ENCODE measurements at regions not wholly inside any gene's neighbourhood (a gene's known extent, or its start where the extent isn't known, plus 50 kb on each side); places are given as distances from the start of the nearest gene placed in this dataset.

GRCh38 chr7:155164316-155164715, 94.2 kb downstream of the HTR5A start:
- Histone ChIP-seq H3K4me1 (ENCODE audit: control insufficient read depth, insufficient read depth, low read length) (no peaks in the 10 kb centered on the region), H3K27ac (ENCODE audit: low read length) (no peak overlapping the region), H3K4me3 (ENCODE audit: low read length) (no peak overlapping the region), H3K9me3 (ENCODE audit: control insufficient read depth, low read length) (no peaks in the 10 kb centered on the region), H3K27me3 (ENCODE audit: control insufficient read depth, insufficient read depth) (no peaks in the 10 kb centered on the region)
- intact Hi-C loops (cut with DNase I): no loop called here
- DNase-seq (no peak), ATAC-seq (no peak)
- WGBS: 85% methylated on average over 8 of the region's 8 CpGs

GRCh38 chr7:155166108-155166507, 96.0 kb downstream of the HTR5A start:
- intact Hi-C loops (cut with DNase I): no loop called here
- Histone ChIP-seq H3K27ac (ENCODE audit: low read length) (no peak overlapping the region), H3K27me3 (ENCODE audit: control insufficient read depth, insufficient read depth) (no peaks in the 10 kb centered on the region), H3K4me1 (ENCODE audit: control insufficient read depth, insufficient read depth, low read length) (no peaks in the 10 kb centered on the region), H3K4me3 (ENCODE audit: low read length) (no peak overlapping the region), H3K9me3 (ENCODE audit: control insufficient read depth, low read length) (no peaks in the 10 kb centered on the region)
- 80% methylated on average over 11 of the region's 11 CpGs for WGBS
- DNase-seq (no peak), ATAC-seq (no peak)

- Histone ChIP-seq H3K27me3 (ENCODE audit: control insufficient read depth, insufficient read depth) (no peaks in the 10 kb centered on the region), H3K27ac (ENCODE audit: low read length) (no peak overlapping the region), H3K4me3 (ENCODE audit: low read length) (no peak overlapping the region), H3K9me3 (ENCODE audit: control insufficient read depth, low read length) (no peaks in the 10 kb centered on the region), H3K4me1 (ENCODE audit: control insufficient read depth, insufficient read depth, low read length) (no peaks in the 10 kb centered on the region)
- ATAC-seq (peak in 1 of 2 donors; percentile 56), DNase-seq (no peak)
- intact Hi-C loops (cut with DNase I): no loop called here
- WGBS: 88% methylated on average over 28 of the region's 28 CpGs
Observed at GRCh38 chr7:155166673-155167370, 96.7 kb downstream of the HTR5A start.

GRCh38 chr7:155167706-155168365, 97.7 kb downstream of the HTR5A start:
- H3K4me3 ChIP-seq (ENCODE audit: low read length): no peak overlapping the region
- ATAC-seq (no peak), DNase-seq (no peak)
- intact Hi-C loops (cut with DNase I): no loop called here
- H3K27ac ChIP-seq (ENCODE audit: low read length): no peak overlapping the region
- 79% methylated on average over 19 of the region's 19 CpGs for WGBS
- H3K27me3 ChIP-seq (ENCODE audit: control insufficient read depth, insufficient read depth): no peaks in the 10 kb centered on the region
- H3K9me3 ChIP-seq (ENCODE audit: control insufficient read depth, low read length): no peaks in the 10 kb centered on the region
- no peaks in the 10 kb centered on the region for H3K4me1 ChIP-seq (ENCODE audit: control insufficient read depth, insufficient read depth, low read length)

- Histone ChIP-seq H3K27me3 (ENCODE audit: control insufficient read depth, insufficient read depth) (no peaks in the 10 kb centered on the region), H3K4me1 (ENCODE audit: control insufficient read depth, insufficient read depth, low read length) (no peaks in the 10 kb centered on the region), H3K27ac (ENCODE audit: low read length) (no peak overlapping the region), H3K9me3 (ENCODE audit: control insufficient read depth, low read length) (no peaks in the 10 kb centered on the region), H3K4me3 (ENCODE audit: low read length) (no peak overlapping the region)
- DNase-seq (no peak), ATAC-seq (no peak)
- whole genome bisulfite sequencing: 81% methylated on average over 14 of the region's 14 CpGs
- intact Hi-C loops (cut with DNase I): no loop called here
Observed at GRCh38 chr7:155168597-155169480, 98.7 kb downstream of the HTR5A start.

GRCh38 chr7:155169498-155170065, 99.5 kb downstream of the HTR5A start:
- H3K4me3 ChIP-seq (ENCODE audit: low read length): no peak overlapping the region
- ATAC-seq: no peak
- WGBS: 80% methylated on average over 13 of the region's 13 CpGs
- no peak for DNase-seq
- no peaks in the 10 kb centered on the region for H3K9me3 ChIP-seq (ENCODE audit: control insufficient read depth, low read length)
- no peaks in the 10 kb centered on the region for H3K4me1 ChIP-seq (ENCODE audit: control insufficient read depth, insufficient read depth, low read length)
- intact Hi-C loops (cut with DNase I): no loop called here
- no peak overlapping the region for H3K27ac ChIP-seq (ENCODE audit: low read length)
- H3K27me3 ChIP-seq (ENCODE audit: control insufficient read depth, insufficient read depth): no peaks in the 10 kb centered on the region

- no peak for DNase-seq
- Histone ChIP-seq H3K4me1 (ENCODE audit: control insufficient read depth, insufficient read depth, low read length) (no peaks in the 10 kb centered on the region), H3K9me3 (ENCODE audit: control insufficient read depth, low read length) (no peaks in the 10 kb centered on the region), H3K27me3 (ENCODE audit: control insufficient read depth, insufficient read depth) (no peaks in the 10 kb centered on the region), H3K27ac (ENCODE audit: low read length) (no peak overlapping the region), H3K4me3 (ENCODE audit: low read length) (no peak overlapping the region)
- intact Hi-C loops (cut with DNase I): no loop called here
- no peak for ATAC-seq
- WGBS: 80% methylated on average over 8 of the region's 8 CpGs
Observed at GRCh38 chr7:155170331-155170730, 100.2 kb downstream of the HTR5A start.

- ATAC-seq: no peak
- no peaks in the 10 kb centered on the region for H3K27me3 ChIP-seq (ENCODE audit: control insufficient read depth, insufficient read depth)
Observed at GRCh38 chr7:155172141-155172540, 102.0 kb downstream of the HTR5A start.

GRCh38 chr7:155173905-155174304, 103.8 kb downstream of the HTR5A start:
- no peak for ATAC-seq
- no peaks in the 10 kb centered on the region for H3K4me1 ChIP-seq (ENCODE audit: control insufficient read depth, insufficient read depth, low read length)
- no peak overlapping the region for H3K4me3 ChIP-seq (ENCODE audit: low read length)
- intact Hi-C loops (cut with DNase I): no loop called here
- H3K27ac ChIP-seq (ENCODE audit: low read length): no peak overlapping the region
- H3K9me3 ChIP-seq (ENCODE audit: control insufficient read depth, low read length): no peaks in the 10 kb centered on the region
- WGBS: 79% methylated on average over 9 of the region's 9 CpGs
- no peaks in the 10 kb centered on the region for H3K27me3 ChIP-seq (ENCODE audit: control insufficient read depth, insufficient read depth)
- DNase-seq: no peak

More at GRCh38 chr7:155172141-155172540, 102.0 kb downstream of the HTR5A start:
- H3K4me1 ChIP-seq (ENCODE audit: control insufficient read depth, insufficient read depth, low read length): no peaks in the 10 kb centered on the region
- H3K27ac ChIP-seq (ENCODE audit: low read length): no peak overlapping the region
- no peak overlapping the region for H3K4me3 ChIP-seq (ENCODE audit: low read length)
- H3K9me3 ChIP-seq (ENCODE audit: control insufficient read depth, low read length): no peaks in the 10 kb centered on the region
- DNase-seq: no peak
- 69% methylated on average over 5 of the region's 5 CpGs for WGBS
- intact Hi-C loops (cut with DNase I): no loop called here

- DNase-seq (no peak), ATAC-seq (no peak)
- Histone ChIP-seq H3K27me3 (ENCODE audit: control insufficient read depth, insufficient read depth) (no peaks in the 10 kb centered on the region), H3K4me1 (ENCODE audit: control insufficient read depth, insufficient read depth, low read length) (no peaks in the 10 kb centered on the region), H3K27ac (ENCODE audit: low read length) (no peak overlapping the region), H3K9me3 (ENCODE audit: control insufficient read depth, low read length) (peaks cover 2% of the 10 kb centered on the region), H3K4me3 (ENCODE audit: low read length) (no peak overlapping the region)
- WGBS: 87% methylated on average over 2 of the region's 2 CpGs
- intact Hi-C loops (cut with DNase I): no loop called here
Observed at GRCh38 chr7:155178096-155178495, 108.0 kb downstream of the HTR5A start.

GRCh38 chr7:155181768-155182167, 111.6 kb downstream of the HTR5A start:
- DNase-seq (no peak), ATAC-seq (no peak)
- no peaks in the 10 kb centered on the region for H3K27me3 ChIP-seq (ENCODE audit: control insufficient read depth, insufficient read depth)
- H3K4me3 ChIP-seq (ENCODE audit: low read length): no peak overlapping the region
- intact Hi-C loops (cut with DNase I): loop anchor here in 1 of 4 donors (10.0 kb wide), 1 partner anchor 257 kb away; no protein-coding TSS in a partner anchor
- no peaks in the 10 kb centered on the region for H3K4me1 ChIP-seq (ENCODE audit: control insufficient read depth, insufficient read depth, low read length)
- H3K9me3 ChIP-seq (ENCODE audit: control insufficient read depth, low read length): peaks cover 9% of the 10 kb centered on the region
- H3K27ac ChIP-seq (ENCODE audit: low read length): no peak overlapping the region
- WGBS: 76% methylated on average over 8 of the region's 8 CpGs
